ENCODE measurements at regions not wholly inside any gene's neighbourhood (a gene's known extent, or its start where the extent isn't known, plus 50 kb on each side); places are given as distances from the start of the nearest gene placed in this dataset.
"Not testable (repeated sequence)": the region's sequence is repeated elsewhere in the genome, so short reads cannot be mapped to it uniquely, and the experiment has no call there.

DNA sequence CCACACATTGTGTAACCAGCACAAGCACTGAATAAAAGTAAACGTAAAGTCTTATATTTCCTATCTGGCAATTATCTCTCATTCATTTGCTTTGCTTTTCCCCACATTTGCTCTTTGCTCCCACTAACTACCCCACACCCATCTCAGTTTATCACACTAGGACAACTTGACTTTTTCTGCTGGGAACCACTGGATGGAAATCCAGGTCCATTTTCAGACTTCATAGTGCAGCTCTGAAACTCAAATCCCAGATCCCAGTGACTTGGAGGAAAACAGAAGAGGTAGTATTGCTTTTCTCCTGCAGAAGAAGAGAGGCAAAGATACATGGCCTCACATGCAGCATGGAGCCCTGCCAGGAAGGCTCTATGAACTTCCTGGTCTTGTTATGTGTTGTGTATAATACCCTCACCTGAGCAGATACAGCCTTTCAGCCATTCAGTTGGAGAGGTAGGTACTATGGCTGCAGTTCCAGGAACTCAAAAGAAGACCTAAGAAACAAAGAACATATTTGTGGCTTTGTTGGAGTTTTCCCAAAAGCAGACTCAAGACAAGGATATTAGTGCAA is 90.0 kb upstream of the NIPBL start:
- no peak for DNase-seq

- no peak for DNase-seq
Observed at GRCh38 chr5:36787365-36788093, 89.0 kb upstream of the NIPBL start.

DNA sequence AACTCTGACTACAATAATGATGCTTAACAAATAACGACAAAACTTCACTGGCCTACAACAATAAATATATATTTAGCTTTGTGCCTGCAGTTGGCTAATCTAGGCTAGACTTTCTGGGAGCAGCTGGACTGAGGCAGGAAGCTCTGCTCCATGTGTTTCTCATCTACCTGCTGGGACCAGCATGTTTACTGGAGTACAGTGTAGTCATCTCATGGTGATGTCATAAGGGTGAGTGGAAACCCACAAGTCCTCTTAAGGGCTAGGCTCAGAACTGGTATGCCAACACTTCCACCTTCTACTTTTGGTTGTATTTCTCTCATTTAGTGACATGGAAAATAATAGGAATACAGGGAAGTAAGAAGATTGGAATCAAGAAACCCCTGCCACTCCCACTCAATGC is 85.7 kb upstream of the NIPBL start:
- no peak for DNase-seq

DNA sequence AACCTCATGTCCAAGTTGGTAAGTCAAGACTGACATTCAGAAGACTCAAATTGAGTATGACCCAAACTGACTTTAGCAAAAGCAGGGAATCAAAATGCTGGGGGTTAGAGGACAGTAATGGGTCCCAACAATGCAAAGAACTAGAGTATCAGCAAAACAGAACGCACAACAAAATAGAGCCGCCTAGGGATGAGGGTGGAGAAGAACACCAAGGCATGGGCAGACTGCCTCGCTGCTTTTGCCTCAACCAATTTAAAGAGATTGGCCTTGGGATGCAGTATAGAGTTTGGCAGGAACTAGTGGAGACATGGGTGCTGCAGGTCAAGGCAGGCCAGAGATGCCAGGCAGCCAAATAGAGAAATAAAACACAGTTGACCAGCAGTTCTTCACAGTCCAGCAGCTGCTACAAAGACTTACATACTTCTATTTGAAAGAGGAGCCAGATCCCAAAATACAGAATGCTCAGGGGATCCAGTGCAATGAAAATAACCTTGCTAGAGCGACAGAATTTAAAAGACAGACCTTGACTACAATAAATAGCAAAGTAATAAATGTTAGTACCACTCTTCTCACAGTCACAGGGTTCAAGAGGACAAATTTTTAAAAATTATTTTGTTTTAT is 83.9 kb upstream of the NIPBL start:
- DNase-seq: no peak

DNA sequence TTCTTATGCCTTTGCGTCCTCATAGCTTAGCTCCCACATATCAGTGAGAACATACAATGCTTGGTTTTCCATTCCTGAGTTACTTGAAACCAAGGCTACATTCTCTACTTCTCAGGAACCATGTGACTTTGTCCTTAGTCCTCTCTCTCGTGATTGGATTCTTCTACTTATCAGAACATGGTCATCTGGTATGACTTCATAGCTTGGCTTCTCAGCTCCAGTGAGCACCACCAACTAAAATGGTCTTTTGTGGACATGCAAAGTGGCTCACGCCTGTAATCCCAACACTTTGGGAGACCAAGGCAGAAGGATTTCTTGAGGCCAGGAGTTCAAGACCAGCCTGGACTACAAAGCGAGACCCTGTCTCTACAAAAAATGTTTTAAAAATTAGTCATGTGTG is 81.2 kb upstream of the NIPBL start:
- DNase-seq: no peak

DNA sequence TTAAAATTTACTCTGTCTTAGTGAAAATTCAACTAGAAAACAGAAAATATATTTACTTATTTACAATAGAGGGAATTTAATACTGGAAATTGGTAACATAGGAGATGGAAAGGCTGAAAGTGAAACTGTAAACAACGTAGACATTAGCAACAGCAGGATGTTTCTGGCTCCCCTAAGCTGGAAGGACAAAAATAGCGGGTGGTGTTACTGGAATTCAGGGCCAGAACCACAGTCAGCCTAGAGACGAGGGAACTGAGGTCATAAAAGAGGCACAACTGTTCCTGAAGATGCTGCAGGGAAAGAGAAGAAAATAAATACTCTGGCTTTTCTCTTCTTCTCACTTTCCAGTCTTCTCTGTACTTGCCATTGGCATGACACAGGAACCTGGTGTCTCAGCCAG is 80.4 kb upstream of the NIPBL start:
- no peak for DNase-seq

GRCh38 chr5:36801523-36801922 is 75.0 kb upstream of the NIPBL start:
- no peak for DNase-seq

GRCh38 chr5:36802187-36802586 is 74.4 kb upstream of the NIPBL start:
- no peak for DNase-seq

GRCh38 chr5:36813249-36813648 is 63.3 kb upstream of the NIPBL start:
- DNase-seq: not testable (repeated sequence)

- DNase-seq: no peak
Observed at GRCh38 chr5:36815871-36816270, 60.7 kb upstream of the NIPBL start.

DNA sequence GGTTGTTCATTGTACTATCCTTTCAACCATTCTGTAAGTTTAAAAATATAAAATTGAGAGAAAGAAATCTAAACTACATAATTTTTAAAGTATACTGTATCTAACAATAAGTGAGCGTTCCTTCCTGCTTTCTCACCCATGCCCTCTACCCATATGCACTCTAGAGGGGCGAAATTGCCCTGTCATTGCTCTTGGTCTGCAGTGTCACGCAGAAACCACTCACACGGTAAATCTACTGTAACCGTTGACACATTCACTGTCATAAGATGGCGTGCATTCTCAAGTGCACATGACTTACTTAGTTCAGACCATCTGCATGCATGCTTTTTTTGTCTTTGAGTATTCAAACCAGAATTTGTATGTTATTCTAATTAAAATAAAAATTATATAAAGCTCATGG is 55.7 kb upstream of the NIPBL start:
- DNase-seq: no peak

DNA sequence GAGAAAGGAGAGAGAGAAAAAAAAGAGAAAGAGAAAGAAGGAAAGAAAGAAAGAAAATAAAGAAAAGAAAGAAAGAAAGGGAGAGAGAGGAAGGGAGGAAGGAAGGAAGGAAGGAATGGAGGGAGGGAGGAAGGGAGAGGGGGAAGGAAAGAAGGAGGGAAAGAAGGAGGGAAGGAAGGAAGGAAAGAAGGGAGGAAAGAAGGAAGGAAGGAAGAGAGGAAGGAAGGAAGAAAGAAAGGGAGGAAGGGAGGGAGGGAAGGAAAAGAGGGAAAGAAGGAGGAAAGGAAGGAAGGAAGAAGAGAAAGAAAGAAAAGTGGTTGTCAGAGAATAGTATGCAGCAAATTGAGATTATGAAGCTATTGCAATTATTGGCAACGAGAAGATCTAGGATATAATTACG is 49.9 kb upstream of the NIPBL start:
- no peak for DNase-seq
